ENCODE measurements at regions not wholly inside any gene's neighbourhood (a gene's known extent, or its start where the extent isn't known, plus 50 kb on each side); places are given as distances from the start of the nearest gene placed in this dataset.

GRCh38 chr6:6780231-6780630 lies 191.7 kb downstream of the LY86 start:
- no peaks in the 10 kb centered on the region for H3K4me1 ChIP-seq (replicated peaks in 1 of 2; ENCODE audit: control insufficient read depth in 2 of 2, insufficient read depth in 2 of 2, low read length in 2 of 2)
- BruUV-seq (replicated peaks) = no TSS peak
- intact Hi-C loops (cut with micrococcal nuclease) = loop anchor here (10.0 kb wide), 1 partner anchor 135 kb away; no protein-coding TSS in a partner anchor
- H3K27me3 ChIP-seq (ENCODE audit: control insufficient read depth in 2 of 2, insufficient read depth in 2 of 2, low read length in 2 of 2) = peaks cover 13% of the 10 kb centered on the region in 2 experiments
- H3K9me3 ChIP-seq (replicated peaks; ENCODE audit: control insufficient read depth, insufficient read depth, low read depth, low read length) = no peaks in the 10 kb centered on the region
- in situ Hi-C loops (cut with MboI) = no loop called here
- 32% methylated on average over 10 of the region's 10 CpGs for WGBS (ENCODE audit: insufficient coverage, low coverage, missing lambda C conversion rate)
- no peak for FAIRE-seq
- no peaks in the 10 kb centered on the region for H4K20me1 ChIP-seq (replicated peaks; ENCODE audit: control insufficient read depth, insufficient read depth, low read length)
- no peak overlapping the region for H3K4me3 ChIP-seq
- no peak overlapping the region for H3K27ac ChIP-seq (ENCODE audit: extremely low read depth, low read depth, low read length)
- H3K9ac ChIP-seq (ENCODE audit: insufficient read depth in 1 of 2, low read depth in 2 of 2, low read length in 2 of 2) = no peak overlapping the region
- no peaks in the 10 kb centered on the region for H3K9me1 ChIP-seq (ENCODE audit: control insufficient read depth, insufficient read depth, low read length)
- H3K4me2 ChIP-seq (ENCODE audit: insufficient read depth, low read length) = no peak overlapping the region
- H3K79me2 ChIP-seq (ENCODE audit: control insufficient read depth, insufficient read depth, low read length) = no peaks in the 10 kb centered on the region
- ATAC-seq = no peak
- ChIA-PET POLR2A (no interaction called here), CTCF (ENCODE audit: low intra/inter-chr PET ratio) (no interaction called here)
- no peak overlapping the region for H2AFZ ChIP-seq (ENCODE audit: low read depth, low read length)
- no peaks in the 10 kb centered on the region for H3K36me3 ChIP-seq (ENCODE audit: control insufficient read depth, insufficient read depth, low read length)
- DNase-seq (ENCODE audit: extremely low read depth in 1 of 4, low spot score in 3 of 4) = no peak
- TF ChIP-seq, protein P1, sequence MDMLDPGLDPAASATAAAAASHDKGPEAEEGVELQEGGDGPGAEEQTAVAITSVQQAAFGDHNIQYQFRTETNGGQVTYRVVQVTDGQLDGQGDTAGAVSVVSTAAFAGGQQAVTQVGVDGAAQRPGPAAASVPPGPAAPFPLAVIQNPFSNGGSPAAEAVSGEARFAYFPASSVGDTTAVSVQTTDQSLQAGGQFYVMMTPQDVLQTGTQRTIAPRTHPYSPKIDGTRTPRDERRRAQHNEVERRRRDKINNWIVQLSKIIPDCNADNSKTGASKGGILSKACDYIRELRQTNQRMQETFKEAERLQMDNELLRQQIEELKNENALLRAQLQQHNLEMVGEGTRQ (CRISPR knock-in tag; IDR thresholded peaks at IDR 0.05) = no peak
- no peak for TF ChIP-seq CREB3 (tag; conservative IDR thresholded peaks at IDR 0.05; ENCODE audit: low read depth)
- no peak for TF ChIP-seq XRCC5 (IDR thresholded peaks at IDR 0.05; ENCODE audit: low read depth, low read length)
- TF ChIP-seq ATF4 (CRISPR knock-in tag; IDR thresholded peaks at IDR 0.05) = no peak
- TF ChIP-seq, protein P2, sequence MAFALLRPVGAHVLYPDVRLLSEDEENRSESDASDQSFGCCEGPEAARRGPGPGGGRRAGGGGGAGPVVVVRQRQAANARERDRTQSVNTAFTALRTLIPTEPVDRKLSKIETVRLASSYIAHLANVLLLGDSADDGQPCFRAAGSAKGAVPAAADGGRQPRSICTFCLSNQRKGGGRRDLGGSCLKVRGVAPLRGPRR (CRISPR knock-in tag; IDR thresholded peaks at IDR 0.05) = no peak
- TF ChIP-seq MCM3 (IDR thresholded peaks at IDR 0.05) = no peak
- TF ChIP-seq, protein P3, sequence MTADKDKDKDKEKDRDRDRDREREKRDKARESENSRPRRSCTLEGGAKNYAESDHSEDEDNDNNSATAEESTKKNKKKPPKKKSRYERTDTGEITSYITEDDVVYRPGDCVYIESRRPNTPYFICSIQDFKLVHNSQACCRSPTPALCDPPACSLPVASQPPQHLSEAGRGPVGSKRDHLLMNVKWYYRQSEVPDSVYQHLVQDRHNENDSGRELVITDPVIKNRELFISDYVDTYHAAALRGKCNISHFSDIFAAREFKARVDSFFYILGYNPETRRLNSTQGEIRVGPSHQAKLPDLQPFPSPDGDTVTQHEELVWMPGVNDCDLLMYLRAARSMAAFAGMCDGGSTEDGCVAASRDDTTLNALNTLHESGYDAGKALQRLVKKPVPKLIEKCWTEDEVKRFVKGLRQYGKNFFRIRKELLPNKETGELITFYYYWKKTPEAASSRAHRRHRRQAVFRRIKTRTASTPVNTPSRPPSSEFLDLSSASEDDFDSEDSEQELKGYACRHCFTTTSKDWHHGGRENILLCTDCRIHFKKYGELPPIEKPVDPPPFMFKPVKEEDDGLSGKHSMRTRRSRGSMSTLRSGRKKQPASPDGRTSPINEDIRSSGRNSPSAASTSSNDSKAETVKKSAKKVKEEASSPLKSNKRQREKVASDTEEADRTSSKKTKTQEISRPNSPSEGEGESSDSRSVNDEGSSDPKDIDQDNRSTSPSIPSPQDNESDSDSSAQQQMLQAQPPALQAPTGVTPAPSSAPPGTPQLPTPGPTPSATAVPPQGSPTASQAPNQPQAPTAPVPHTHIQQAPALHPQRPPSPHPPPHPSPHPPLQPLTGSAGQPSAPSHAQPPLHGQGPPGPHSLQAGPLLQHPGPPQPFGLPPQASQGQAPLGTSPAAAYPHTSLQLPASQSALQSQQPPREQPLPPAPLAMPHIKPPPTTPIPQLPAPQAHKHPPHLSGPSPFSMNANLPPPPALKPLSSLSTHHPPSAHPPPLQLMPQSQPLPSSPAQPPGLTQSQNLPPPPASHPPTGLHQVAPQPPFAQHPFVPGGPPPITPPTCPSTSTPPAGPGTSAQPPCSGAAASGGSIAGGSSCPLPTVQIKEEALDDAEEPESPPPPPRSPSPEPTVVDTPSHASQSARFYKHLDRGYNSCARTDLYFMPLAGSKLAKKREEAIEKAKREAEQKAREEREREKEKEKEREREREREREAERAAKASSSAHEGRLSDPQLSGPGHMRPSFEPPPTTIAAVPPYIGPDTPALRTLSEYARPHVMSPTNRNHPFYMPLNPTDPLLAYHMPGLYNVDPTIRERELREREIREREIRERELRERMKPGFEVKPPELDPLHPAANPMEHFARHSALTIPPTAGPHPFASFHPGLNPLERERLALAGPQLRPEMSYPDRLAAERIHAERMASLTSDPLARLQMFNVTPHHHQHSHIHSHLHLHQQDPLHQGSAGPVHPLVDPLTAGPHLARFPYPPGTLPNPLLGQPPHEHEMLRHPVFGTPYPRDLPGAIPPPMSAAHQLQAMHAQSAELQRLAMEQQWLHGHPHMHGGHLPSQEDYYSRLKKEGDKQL (CRISPR knock-in tag; IDR thresholded peaks at IDR 0.05; ENCODE audit: borderline replicate concordance) = no peak
- TF ChIP-seq RAD51 (IDR thresholded peaks at IDR 0.05; ENCODE audit: borderline replicate concordance, low read depth) = no peak
- no peak for TF ChIP-seq CBX8 (IDR thresholded peaks at IDR 0.05; ENCODE audit: borderline replicate concordance, extremely low read depth, low read depth, low read length, poor library complexity, severe bottlenecking)

Data from K562 (cell line).